GM21576 (cell line): ENCODE measurements at regions not wholly inside any gene's neighbourhood (a gene's known extent, or its start where the extent isn't known, plus 50 kb on each side); places are given as distances from the start of the nearest gene placed in this dataset.

Source experiments
- ATAC-seq: cut with Tn5 transposase; IDR thresholded peaks from one replicate; pipeline ENCODE4 v1.9.1; 2021; ENCODE audit warnings: mild to moderate bottlenecking, moderate library complexity; ENCODE audit not compliant: unreplicated experiment

- no peak for ATAC-seq
These were observed 96.7 kb upstream of the SLC14A2 start for GRCh38 chr18:45518311-45519155.

GRCh38 chr18:45519411-45520280, 95.6 kb upstream of the SLC14A2 start:
- no peak for ATAC-seq

GRCh38 chr18:45521136-45521535, 94.1 kb upstream of the SLC14A2 start:
- ATAC-seq: no peak

- no peak for ATAC-seq
These were observed 93.5 kb upstream of the SLC14A2 start for GRCh38 chr18:45521777-45522176.

- ATAC-seq: no peak
These were observed 92.9 kb upstream of the SLC14A2 start for GRCh38 chr18:45522371-45522770.

- ATAC-seq: no peak
These were observed 90.0 kb upstream of the SLC14A2 start for GRCh38 chr18:45525301-45525700.

- ATAC-seq: no peak
These were observed 89.0 kb upstream of the SLC14A2 start for GRCh38 chr18:45526114-45526841.

- no peak for ATAC-seq
These were observed 87.4 kb upstream of the SLC14A2 start for GRCh38 chr18:45527891-45528290.

GRCh38 chr18:45528712-45529336, 86.5 kb upstream of the SLC14A2 start:
- no peak for ATAC-seq

GRCh38 chr18:45538444-45538843, 76.8 kb upstream of the SLC14A2 start:
- ATAC-seq: no peak

- no peak for ATAC-seq
These were observed 75.8 kb upstream of the SLC14A2 start for GRCh38 chr18:45539491-45539891.

GRCh38 chr18:45540125-45540524, 75.2 kb upstream of the SLC14A2 start:
- ATAC-seq: no peak

- no peak for ATAC-seq
These were observed 73.9 kb upstream of the SLC14A2 start for GRCh38 chr18:45541421-45541820.

- no peak for ATAC-seq
These were observed 73.2 kb upstream of the SLC14A2 start for GRCh38 chr18:45542043-45542442.

- ATAC-seq: no peak
These were observed 67.4 kb upstream of the SLC14A2 start for GRCh38 chr18:45547910-45548309.

GRCh38 chr18:45548614-45549013, 66.7 kb upstream of the SLC14A2 start:
- ATAC-seq: no peak

GRCh38 chr18:45549290-45549689, 66.0 kb upstream of the SLC14A2 start:
- ATAC-seq: no peak

- ATAC-seq: no peak
These were observed 64.0 kb upstream of the SLC14A2 start for GRCh38 chr18:45551142-45551815.

GRCh38 chr18:45553723-45554388, 61.4 kb upstream of the SLC14A2 start:
- ATAC-seq: no peak

- ATAC-seq: no peak
These were observed 60.9 kb upstream of the SLC14A2 start for GRCh38 chr18:45554389-45554737.
